H1 (cell line): ENCODE measurements at regions not wholly inside any gene's neighbourhood (a gene's known extent, or its start where the extent isn't known, plus 50 kb on each side); places are given as distances from the start of the nearest gene placed in this dataset.

ENCODE experiments used
- ATF2 ChIP-seq: IDR thresholded peaks from 2 replicates; pipeline ENCODE4 v1.6.1; 2012; ENCODE audit warnings: low read length, inconsistent platforms
- CBX8 ChIP-seq: fragments of 300-800, 300-1000 bp; sonication (generic); IDR thresholded peaks from 2 replicates; pipeline ENCODE4 v1.7.1; 2016; ENCODE audit warnings: low read depth, low read length, borderline replicate concordance
- CHD1 ChIP-seq: IDR thresholded peaks from 2 replicates; pipeline ENCODE4 v1.6.1; 2012; ENCODE audit warnings: low read depth, low read length, improper control_type of control experiment
- MAX ChIP-seq: IDR thresholded peaks from 2 replicates; pipeline ENCODE4 v1.6.1; 2012; ENCODE audit warnings: inconsistent platforms
- POLR2AphosphoS5 ChIP-seq: IDR thresholded peaks from 2 replicates; pipeline ENCODE4 v1.6.1; 2011; ENCODE audit warnings: low read depth, low read length

- TF ChIP-seq CBX8 (no peak), CHD1 (no peak), ATF2 (no peak), MAX (no peak), POLR2AphosphoS5 (no peak)
Measured at GRCh38 chr3:190973771-190974170, 111.3 kb upstream of the GMNC start.
